Vagina (tissue), 2 donors: ENCODE measurements at regions not wholly inside any gene's neighbourhood (a gene's known extent, or its start where the extent isn't known, plus 50 kb on each side); places are given as distances from the start of the nearest gene placed in this dataset.
"Not testable (repeated sequence)": the region's sequence is repeated elsewhere in the genome, so short reads cannot be mapped to it uniquely, and the experiment has no call there.

Experiments
- DNase-seq, 2 donors: peaks; one replicate each; pipeline ENCODE4 v3.0.0-alpha.2; 2017; ENCODE audit errors: extremely low spot score in 2 of 2
- H3K27ac ChIP-seq: fragments of 200-600 bp; sonication (generic); one replicate; pipeline ENCODE4 v1.5.1; 2019
- H3K27me3 ChIP-seq: fragments of 200-600 bp; sonication (generic); one replicate; pipeline ENCODE4 v1.5.1; 2019
- H3K36me3 ChIP-seq, 2 donors: fragments of 200-600 bp; sonication (generic); one replicate each; pipeline ENCODE4 v1.5.1; 2017 to 2019
- H3K4me1 ChIP-seq: fragments of 200-600 bp; sonication (generic); one replicate; pipeline ENCODE4 v1.5.1; 2019
- H3K4me3 ChIP-seq, 2 donors: fragments of 200-600 bp; sonication (generic); 1 replicate in 1 of 2; 2 replicates in 1 of 2; pipeline ENCODE4 v1.5.1; 2016 to 2019
- H3K9me3 ChIP-seq: fragments of 200-600 bp; sonication (generic); one replicate; pipeline ENCODE4 v1.5.1; 2019
- POLR2A ChIP-seq, 2 donors: fragments of 450-650 bp; IDR thresholded peaks; one replicate each; pipeline ENCODE4 v1.6.1; 2017; ENCODE audit warnings: antibody characterized with exemption in 2 of 2, mild to moderate bottlenecking in 2 of 2, moderate library complexity in 2 of 2
- POLR2AphosphoS5 ChIP-seq, 2 donors: sonication (generic); formaldehyde crosslinking; IDR thresholded peaks; one replicate each; pipeline ENCODE4 v1.9.0; 2017; ENCODE audit warnings: antibody characterized with exemption in 2 of 2, mild to moderate bottlenecking in 2 of 2, low read depth in 1 of 2; ENCODE audit not compliant: insufficient read depth in 1 of 2
- intact Hi-C: fragments of 100-400 bp; cut with DNase I; formaldehyde crosslinking; loops from one replicate; pipeline ENCODE4 v1.15.1; 2023
- TF ChIP-seq, protein P1 (sequence below), 3 experiments: fragments of 450-650 bp in 2 of 3; fragments of 200-600 bp in 1 of 3; sonication (generic) in 1 of 3; IDR thresholded peaks; one replicate each; pipeline ENCODE4 v1.5.1; 2017 to 2019; ENCODE audit warnings: antibody characterized with exemption in 3 of 3, mild to moderate bottlenecking in 2 of 3, moderate library complexity in 2 of 3

DNA sequence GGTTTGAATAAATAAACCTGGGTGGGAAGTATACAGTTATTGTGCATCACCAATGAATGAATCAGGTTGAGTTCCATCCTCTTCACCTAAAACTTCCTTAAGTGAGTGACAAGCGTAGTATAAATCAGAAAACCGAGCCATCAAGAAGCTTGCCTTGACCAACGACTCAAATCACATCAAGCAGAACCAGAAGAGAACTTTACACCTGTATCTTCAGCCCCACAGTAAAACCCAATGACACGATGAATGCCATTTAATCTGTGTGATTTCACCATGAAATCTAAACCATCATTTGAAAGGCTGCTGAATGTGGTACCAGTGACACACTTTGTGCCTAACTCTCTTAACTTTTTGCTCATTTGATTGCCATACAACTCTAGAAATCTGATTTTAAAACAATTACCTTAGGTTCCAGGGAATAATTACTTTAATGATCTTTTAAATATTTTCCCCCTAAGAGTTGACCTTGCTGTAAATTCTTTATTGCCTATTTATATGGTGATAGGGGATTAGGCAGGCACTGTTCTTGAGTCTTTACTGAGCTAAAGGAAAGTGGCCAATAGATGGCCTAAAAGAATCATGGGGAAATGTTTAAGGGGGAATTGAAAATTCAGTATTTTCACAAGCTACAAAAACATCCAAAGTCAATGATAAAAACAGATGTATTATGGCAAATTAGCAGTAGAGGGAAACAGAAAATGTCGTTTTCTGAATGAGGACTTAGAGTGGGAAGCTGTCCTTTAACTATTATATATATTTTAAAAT, 152.0 kb upstream of the EYA4 start:
- Histone ChIP-seq H3K36me3 (no peaks in the 10 kb centered on the region), H3K4me1 (no peaks in the 10 kb centered on the region), H3K27me3 (no peaks in the 10 kb centered on the region), H3K4me3 (no peak overlapping the region), H3K9me3 (no peaks in the 10 kb centered on the region), H3K27ac (no peak overlapping the region)
- TF ChIP-seq POLR2AphosphoS5 (IDR thresholded peaks at IDR 0.05; ENCODE audit: insufficient read depth in 1 of 2, low read depth in 1 of 2) (no peak), POLR2A (IDR thresholded peaks at IDR 0.05) (no peak)
- TF ChIP-seq, protein P1, sequence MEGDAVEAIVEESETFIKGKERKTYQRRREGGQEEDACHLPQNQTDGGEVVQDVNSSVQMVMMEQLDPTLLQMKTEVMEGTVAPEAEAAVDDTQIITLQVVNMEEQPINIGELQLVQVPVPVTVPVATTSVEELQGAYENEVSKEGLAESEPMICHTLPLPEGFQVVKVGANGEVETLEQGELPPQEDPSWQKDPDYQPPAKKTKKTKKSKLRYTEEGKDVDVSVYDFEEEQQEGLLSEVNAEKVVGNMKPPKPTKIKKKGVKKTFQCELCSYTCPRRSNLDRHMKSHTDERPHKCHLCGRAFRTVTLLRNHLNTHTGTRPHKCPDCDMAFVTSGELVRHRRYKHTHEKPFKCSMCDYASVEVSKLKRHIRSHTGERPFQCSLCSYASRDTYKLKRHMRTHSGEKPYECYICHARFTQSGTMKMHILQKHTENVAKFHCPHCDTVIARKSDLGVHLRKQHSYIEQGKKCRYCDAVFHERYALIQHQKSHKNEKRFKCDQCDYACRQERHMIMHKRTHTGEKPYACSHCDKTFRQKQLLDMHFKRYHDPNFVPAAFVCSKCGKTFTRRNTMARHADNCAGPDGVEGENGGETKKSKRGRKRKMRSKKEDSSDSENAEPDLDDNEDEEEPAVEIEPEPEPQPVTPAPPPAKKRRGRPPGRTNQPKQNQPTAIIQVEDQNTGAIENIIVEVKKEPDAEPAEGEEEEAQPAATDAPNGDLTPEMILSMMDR (IDR thresholded peaks at IDR 0.05) = no peak
- DNase-seq = no peak
- intact Hi-C loops = no loop called here

DNA sequence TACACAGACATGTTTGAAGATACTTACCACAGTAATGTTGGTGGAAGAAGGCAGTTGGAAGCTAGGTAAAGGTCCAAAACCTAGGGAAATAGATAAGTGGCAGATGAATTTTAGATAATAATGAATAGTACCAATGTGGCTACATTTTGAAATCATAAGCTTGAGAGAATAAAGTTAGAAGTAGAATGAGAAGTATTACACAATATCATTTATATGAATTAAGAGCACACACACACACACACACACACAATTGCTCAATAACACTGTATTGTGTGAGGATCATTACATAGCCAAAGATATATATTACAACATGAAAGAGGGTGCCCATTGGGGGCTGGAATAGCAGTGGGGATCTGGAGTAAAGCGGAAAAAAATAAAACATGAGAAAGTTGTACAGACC, 149.0 kb upstream of the EYA4 start:
- intact Hi-C loops = no loop called here
- TF ChIP-seq, protein P1 (IDR thresholded peaks at IDR 0.05) = no peak
- TF ChIP-seq POLR2AphosphoS5 (IDR thresholded peaks at IDR 0.05; ENCODE audit: insufficient read depth in 1 of 2, low read depth in 1 of 2) (no peak), POLR2A (IDR thresholded peaks at IDR 0.05) (no peak)
- Histone ChIP-seq H3K27me3 (no peaks in the 10 kb centered on the region), H3K36me3 (no peaks in the 10 kb centered on the region), H3K4me1 (no peaks in the 10 kb centered on the region), H3K4me3 (no peak overlapping the region), H3K27ac (no peak overlapping the region), H3K9me3 (no peaks in the 10 kb centered on the region)
- no peak for DNase-seq

DNA sequence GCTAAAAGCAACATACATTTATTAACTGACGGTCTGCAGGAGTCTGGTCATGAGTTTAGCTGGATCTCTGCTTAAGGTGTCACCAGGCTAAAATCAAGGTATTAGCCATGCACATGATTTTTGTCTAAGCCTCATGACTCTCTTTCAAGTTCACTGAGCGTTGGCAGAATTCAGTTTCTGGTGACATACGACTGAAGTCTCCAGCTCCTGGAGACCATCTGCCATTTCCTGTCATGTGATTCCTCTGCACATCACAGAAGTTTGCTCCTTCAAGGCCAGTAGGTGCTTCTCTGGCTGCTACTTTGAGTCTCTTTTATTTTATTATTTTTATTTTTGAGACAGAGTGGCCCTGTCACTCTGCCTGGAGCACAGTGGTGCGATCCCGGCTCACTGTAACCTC, 148.4 kb upstream of the EYA4 start:
- H3K27me3 ChIP-seq = no peaks in the 10 kb centered on the region
- TF ChIP-seq, protein P1 (IDR thresholded peaks at IDR 0.05) = no peak
- TF ChIP-seq POLR2A (IDR thresholded peaks at IDR 0.05) = no peak
- TF ChIP-seq POLR2AphosphoS5 (IDR thresholded peaks at IDR 0.05; ENCODE audit: insufficient read depth in 1 of 2, low read depth in 1 of 2) = no peak
- no peaks in the 10 kb centered on the region for H3K36me3 ChIP-seq
- intact Hi-C loops = no loop called here
- no peaks in the 10 kb centered on the region for H3K4me1 ChIP-seq
- H3K27ac ChIP-seq = no peak overlapping the region
- no peak for DNase-seq
- no peak overlapping the region for H3K4me3 ChIP-seq
- H3K9me3 ChIP-seq = no peaks in the 10 kb centered on the region

DNA sequence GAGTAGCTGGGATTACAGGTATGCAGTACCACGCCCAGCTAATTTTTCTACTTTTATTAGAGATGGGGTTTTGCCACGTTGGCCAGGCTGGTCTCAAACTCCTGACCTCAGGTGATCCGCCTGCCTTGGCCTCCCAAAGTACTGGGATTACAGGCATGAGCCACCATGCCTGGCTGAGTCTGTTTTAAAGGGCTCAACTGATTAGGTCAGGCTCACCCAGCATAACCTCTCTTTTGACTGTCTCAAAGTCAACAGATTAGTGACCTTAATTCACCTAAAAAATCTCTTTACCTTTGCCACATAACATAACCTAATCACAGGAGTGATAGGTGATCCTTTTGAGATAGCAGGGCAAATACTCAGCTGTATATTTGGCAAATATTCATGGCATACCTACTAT, 147.9 kb upstream of the EYA4 start:
- H3K4me1 ChIP-seq, H3K27ac ChIP-seq, DNase-seq, intact Hi-C loops, H3K9me3 ChIP-seq, H3K36me3 ChIP-seq, H3K4me3 ChIP-seq, H3K27me3 ChIP-seq: not testable (repeated sequence)

DNA sequence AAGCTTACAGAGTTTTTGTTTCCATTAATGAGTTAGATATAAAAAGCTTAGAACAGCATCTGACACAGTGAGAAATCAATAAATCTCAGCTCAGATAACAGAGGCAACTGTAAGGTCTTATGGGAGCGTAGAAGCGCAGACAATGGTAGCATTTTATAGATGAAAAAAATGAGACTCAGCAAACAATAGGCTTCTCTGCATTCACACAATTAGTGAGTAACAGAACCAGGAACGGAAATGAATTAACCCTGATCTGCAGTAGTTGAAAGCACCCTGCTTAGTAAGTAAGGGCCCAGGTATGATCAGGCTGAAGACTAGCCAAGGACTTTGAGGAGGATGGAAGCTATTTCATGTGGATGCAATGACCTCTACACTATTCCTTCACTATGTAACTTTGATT, 147.2 kb upstream of the EYA4 start:
- Histone ChIP-seq H3K27ac (no peak overlapping the region), H3K36me3 (no peaks in the 10 kb centered on the region), H3K27me3 (no peaks in the 10 kb centered on the region), H3K4me1 (no peaks in the 10 kb centered on the region), H3K4me3 (no peak overlapping the region), H3K9me3 (no peaks in the 10 kb centered on the region)
- DNase-seq = no peak
- no peak for TF ChIP-seq POLR2A (IDR thresholded peaks at IDR 0.05)
- TF ChIP-seq, protein P1 (IDR thresholded peaks at IDR 0.05) = no peak
- no peak for TF ChIP-seq POLR2AphosphoS5 (IDR thresholded peaks at IDR 0.05; ENCODE audit: insufficient read depth in 1 of 2, low read depth in 1 of 2)
- intact Hi-C loops = no loop called here
